ENCODE measurements at regions not wholly inside any gene's neighbourhood (a gene's known extent, or its start where the extent isn't known, plus 50 kb on each side); places are given as distances from the start of the nearest gene placed in this dataset.

GRCh38 chr12:13350946-13351345 is 154.4 kb downstream of the EMP1 start:
- no peak for DNase-seq (ENCODE audit: low read depth, low spot score)
- no peak overlapping the region for H3K27ac ChIP-seq (ENCODE audit: low read depth, low read length)
- no peaks in the 10 kb centered on the region for H3K9me2 ChIP-seq (ENCODE audit: insufficient read depth)
- ATAC-seq = no peak
- H4K20me1 ChIP-seq (ENCODE audit: insufficient read depth) = no peaks in the 10 kb centered on the region
- no peak for TF ChIP-seq SIN3A (IDR thresholded peaks at IDR 0.05; ENCODE audit: low read depth)
- no peak for TF ChIP-seq ZBTB33 (IDR thresholded peaks at IDR 0.05; ENCODE audit: extremely low read depth, insufficient replicate concordance, low read length)
- TF ChIP-seq POLR2AphosphoS5 (IDR thresholded peaks at IDR 0.05; ENCODE audit: low read depth, low read length) = no peak
- TF ChIP-seq RAD21 (IDR thresholded peaks at IDR 0.05; ENCODE audit: low read depth) = no peak
- no peak for TF ChIP-seq CTCF (IDR thresholded peaks at IDR 0.05 in 2 of 3, conservative IDR thresholded peaks at IDR 0.05 in 1 of 3; ENCODE audit: borderline replicate concordance in 1 of 3, insufficient read depth in 1 of 3, low read depth in 2 of 3, low read length in 2 of 3)
- no peak for TF ChIP-seq POLR2A (IDR thresholded peaks at IDR 0.05; ENCODE audit: borderline replicate concordance, extremely low read depth, insufficient read depth, insufficient read length)
- TF ChIP-seq JUND (IDR thresholded peaks at IDR 0.05) = no peak
- no peak for TF ChIP-seq SP1 (IDR thresholded peaks at IDR 0.05; ENCODE audit: low read depth)
- TF ChIP-seq FOSL1 (IDR thresholded peaks at IDR 0.05; ENCODE audit: low read depth) = no peak
- TF ChIP-seq, protein P1, sequence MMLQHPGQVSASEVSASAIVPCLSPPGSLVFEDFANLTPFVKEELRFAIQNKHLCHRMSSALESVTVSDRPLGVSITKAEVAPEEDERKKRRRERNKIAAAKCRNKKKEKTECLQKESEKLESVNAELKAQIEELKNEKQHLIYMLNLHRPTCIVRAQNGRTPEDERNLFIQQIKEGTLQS (IDR thresholded peaks at IDR 0.05) = no peak
- TF ChIP-seq MAX (IDR thresholded peaks at IDR 0.05) = no peak
- H3K4me2 ChIP-seq (ENCODE audit: low read length) = no peak overlapping the region
- no peak overlapping the region for H2AFZ ChIP-seq (ENCODE audit: low read depth, low read length, poor library complexity, severe bottlenecking)
- ChIA-PET CTCF (interaction anchor here (0.8 kb wide), 1 partner anchor 73 kb away, joined by 3 read pairs; no protein-coding TSS in a partner anchor), RAD21 (ENCODE audit: low non-redundant PET in 1 of 2, low total read pairs in 2 of 2, uncharacterized antibody in 2 of 2, unreplicated experiment in 2 of 2) (no interaction called here), POLR2A (interaction anchor here (0.6 to 1.1 kb wide), 2 partner anchors 12 to 15 kb away, joined by 5 read pairs; no protein-coding TSS in a partner anchor)
- H3K79me2 ChIP-seq (ENCODE audit: insufficient read depth, low read length) = no peaks in the 10 kb centered on the region
- no peaks in the 10 kb centered on the region for H3K27me3 ChIP-seq (ENCODE audit: insufficient read depth, low read length)
- H3K9me3 ChIP-seq (ENCODE audit: control insufficient read depth in 1 of 2, insufficient read depth in 1 of 2, low read depth in 1 of 2, low read length in 2 of 2) = no peaks in the 10 kb centered on the region
- intact Hi-C loops (cut with micrococcal nuclease) = no loop called here
- BruUV-seq (replicated peaks) = no TSS peak
- H3K4me3 ChIP-seq (replicated peaks in 1 of 2; ENCODE audit: low read depth in 1 of 2, low read length in 2 of 2) = no peak overlapping the region
- H3K9ac ChIP-seq (ENCODE audit: low read length) = no peak overlapping the region
- no peaks in the 10 kb centered on the region for H3K36me3 ChIP-seq (ENCODE audit: control insufficient read depth in 1 of 2, insufficient read depth in 2 of 2, low read length in 2 of 2)
- H3K4me1 ChIP-seq (ENCODE audit: control insufficient read depth in 1 of 2, insufficient read depth in 2 of 2, low read length in 2 of 2) = peaks cover 6 to 14% of the 10 kb centered on the region in 2 experiments

Data from HCT116 (cell line).